ENCODE measurements at regions not wholly inside any gene's neighbourhood (a gene's known extent, or its start where the extent isn't known, plus 50 kb on each side); places are given as distances from the start of the nearest gene placed in this dataset.

DNA sequence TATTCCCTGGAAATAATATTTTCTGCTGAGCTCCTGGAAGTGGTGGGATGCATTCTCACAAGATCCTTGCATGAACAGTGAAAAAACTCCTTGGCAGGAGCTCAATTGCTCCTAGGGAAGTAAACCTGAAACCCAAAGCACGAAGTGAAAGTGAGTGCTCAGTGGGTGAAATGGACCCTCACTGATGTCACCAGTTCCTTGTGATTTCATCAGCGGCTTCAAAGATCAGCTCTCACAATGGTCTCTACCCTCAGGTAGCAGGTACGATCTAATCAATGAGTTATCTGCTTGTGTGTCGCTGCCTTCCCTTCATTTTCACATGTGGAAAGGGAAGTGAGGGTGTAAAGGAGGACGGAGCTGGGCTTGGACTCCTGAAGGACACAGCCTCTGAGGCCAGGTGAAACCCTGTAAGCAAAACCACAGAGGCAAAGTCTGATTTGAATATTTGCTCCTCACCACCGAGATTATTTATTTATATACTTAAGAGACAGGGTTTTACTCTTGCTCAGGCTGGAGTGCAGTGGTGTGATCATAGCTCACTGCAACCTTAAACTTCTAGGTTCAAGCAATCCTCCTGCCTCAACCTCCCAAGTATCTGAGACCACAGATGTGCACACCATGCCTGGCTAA lies 255.4 kb upstream of the LYZL1 start:
- no peaks in the 10 kb centered on the region for H3F3A ChIP-seq (ENCODE audit: insufficient read depth, low read length)
- H4K20me1 ChIP-seq (ENCODE audit: insufficient read depth, low read length): no peaks in the 10 kb centered on the region
- H3K27me3 ChIP-seq (replicated peaks; ENCODE audit: insufficient read depth, low read length): no peaks in the 10 kb centered on the region
- H2AFZ ChIP-seq (ENCODE audit: low read length): no peak overlapping the region
- DNase-seq: no peak
- H3K9me3 ChIP-seq (replicated peaks; ENCODE audit: insufficient read depth, low read length): no peaks in the 10 kb centered on the region
- H3K36me3 ChIP-seq (replicated peaks; ENCODE audit: insufficient read depth, low read length): no peaks in the 10 kb centered on the region
- no peaks in the 10 kb centered on the region for H3K4me1 ChIP-seq (ENCODE audit: low read length)
- H3K4me2 ChIP-seq (ENCODE audit: low read depth, low read length): peak overlapping the region; percentile 7; the same call in 1 of the 2 replicates
- no peaks in the 10 kb centered on the region for H3K79me2 ChIP-seq (ENCODE audit: low read length)
- no peaks in the 10 kb centered on the region for H3K9me2 ChIP-seq (replicated peaks; ENCODE audit: insufficient read depth, low read length)
- H3K27ac ChIP-seq (ENCODE audit: low read length): no peak overlapping the region
- H3K4me3 ChIP-seq (ENCODE audit: low read length): no peak overlapping the region
- TF ChIP-seq EZH2phosphoT487 (IDR thresholded peaks at IDR 0.05; ENCODE audit: low read length) (no peak), EZH2 (optimal IDR thresholded peaks at IDR 0.05; ENCODE audit: low read depth, low read length) (no peak)
- TF ChIP-seq, protein P1, sequence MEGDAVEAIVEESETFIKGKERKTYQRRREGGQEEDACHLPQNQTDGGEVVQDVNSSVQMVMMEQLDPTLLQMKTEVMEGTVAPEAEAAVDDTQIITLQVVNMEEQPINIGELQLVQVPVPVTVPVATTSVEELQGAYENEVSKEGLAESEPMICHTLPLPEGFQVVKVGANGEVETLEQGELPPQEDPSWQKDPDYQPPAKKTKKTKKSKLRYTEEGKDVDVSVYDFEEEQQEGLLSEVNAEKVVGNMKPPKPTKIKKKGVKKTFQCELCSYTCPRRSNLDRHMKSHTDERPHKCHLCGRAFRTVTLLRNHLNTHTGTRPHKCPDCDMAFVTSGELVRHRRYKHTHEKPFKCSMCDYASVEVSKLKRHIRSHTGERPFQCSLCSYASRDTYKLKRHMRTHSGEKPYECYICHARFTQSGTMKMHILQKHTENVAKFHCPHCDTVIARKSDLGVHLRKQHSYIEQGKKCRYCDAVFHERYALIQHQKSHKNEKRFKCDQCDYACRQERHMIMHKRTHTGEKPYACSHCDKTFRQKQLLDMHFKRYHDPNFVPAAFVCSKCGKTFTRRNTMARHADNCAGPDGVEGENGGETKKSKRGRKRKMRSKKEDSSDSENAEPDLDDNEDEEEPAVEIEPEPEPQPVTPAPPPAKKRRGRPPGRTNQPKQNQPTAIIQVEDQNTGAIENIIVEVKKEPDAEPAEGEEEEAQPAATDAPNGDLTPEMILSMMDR (IDR thresholded peaks at IDR 0.05; ENCODE audit: low read length): no peak
- H3K9ac ChIP-seq (ENCODE audit: low read length): no peak overlapping the region

DNA sequence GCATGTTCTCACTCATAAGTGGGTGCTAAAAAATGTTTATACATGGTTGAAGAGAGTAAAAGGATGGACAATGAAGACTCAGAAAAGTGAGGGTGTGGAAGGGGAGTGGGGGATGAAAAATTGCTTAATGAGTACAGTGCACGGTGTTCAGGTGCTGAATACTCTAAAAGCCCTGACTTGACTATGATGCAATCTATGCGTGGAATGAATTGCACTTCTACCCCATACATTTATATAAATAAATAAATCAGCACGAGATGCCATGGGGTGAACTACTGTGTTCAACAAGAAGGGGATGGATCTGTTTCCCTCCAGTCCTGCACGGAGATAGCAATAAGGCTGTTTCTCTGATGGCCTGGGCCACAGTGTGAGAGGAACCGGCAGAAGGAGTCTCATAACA lies 254.3 kb upstream of the LYZL1 start:
- Histone ChIP-seq H3F3A (ENCODE audit: insufficient read depth, low read length) (no peaks in the 10 kb centered on the region), H3K27ac (ENCODE audit: low read length) (no peak overlapping the region), H2AFZ (ENCODE audit: low read length) (no peak overlapping the region), H3K4me2 (ENCODE audit: low read depth, low read length) (no peak overlapping the region), H3K79me2 (ENCODE audit: low read length) (no peaks in the 10 kb centered on the region), H3K27me3 (replicated peaks; ENCODE audit: insufficient read depth, low read length) (no peaks in the 10 kb centered on the region), H3K9ac (ENCODE audit: low read length) (no peak overlapping the region), H3K9me2 (replicated peaks; ENCODE audit: insufficient read depth, low read length) (no peaks in the 10 kb centered on the region), H3K36me3 (replicated peaks; ENCODE audit: insufficient read depth, low read length) (no peaks in the 10 kb centered on the region), H4K20me1 (ENCODE audit: insufficient read depth, low read length) (no peaks in the 10 kb centered on the region), H3K9me3 (replicated peaks; ENCODE audit: insufficient read depth, low read length) (no peaks in the 10 kb centered on the region), H3K4me1 (ENCODE audit: low read length) (no peaks in the 10 kb centered on the region), H3K4me3 (ENCODE audit: low read length) (no peak overlapping the region)
- no peak for DNase-seq
- TF ChIP-seq EZH2phosphoT487 (IDR thresholded peaks at IDR 0.05; ENCODE audit: low read length) (no peak), EZH2 (optimal IDR thresholded peaks at IDR 0.05; ENCODE audit: low read depth, low read length) (no peak)
- TF ChIP-seq, protein P1 (IDR thresholded peaks at IDR 0.05; ENCODE audit: low read length): no peak

DNA sequence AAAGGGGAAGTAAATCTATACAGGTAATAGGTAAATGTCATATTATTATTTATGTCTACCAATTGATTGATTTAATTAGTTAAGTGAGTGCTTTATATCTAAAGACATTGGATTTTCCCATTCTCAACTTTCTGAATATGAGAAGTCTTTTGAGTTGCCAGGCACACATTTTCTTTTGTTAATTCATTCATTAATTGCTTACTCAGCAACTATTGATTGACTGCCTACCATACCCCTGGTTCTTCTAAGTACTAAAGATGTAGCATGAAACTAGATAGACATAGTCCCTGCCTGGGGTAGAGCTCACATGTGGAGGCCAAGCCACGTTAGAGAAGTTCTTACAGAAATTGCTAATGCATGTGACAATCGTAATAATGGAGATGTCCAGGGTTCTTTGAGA lies 253.1 kb upstream of the LYZL1 start:
- H3K27me3 ChIP-seq (replicated peaks; ENCODE audit: insufficient read depth, low read length): no peaks in the 10 kb centered on the region
- DNase-seq: no peak
- H3K9me3 ChIP-seq (replicated peaks; ENCODE audit: insufficient read depth, low read length): no peaks in the 10 kb centered on the region
- H3K4me1 ChIP-seq (ENCODE audit: low read length): no peaks in the 10 kb centered on the region
- H3K79me2 ChIP-seq (ENCODE audit: low read length): no peaks in the 10 kb centered on the region
- no peaks in the 10 kb centered on the region for H3K36me3 ChIP-seq (replicated peaks; ENCODE audit: insufficient read depth, low read length)
- H3K9me2 ChIP-seq (replicated peaks; ENCODE audit: insufficient read depth, low read length): no peaks in the 10 kb centered on the region
- no peak overlapping the region for H3K4me3 ChIP-seq (ENCODE audit: low read length)
- no peak overlapping the region for H3K4me2 ChIP-seq (ENCODE audit: low read depth, low read length)
- no peaks in the 10 kb centered on the region for H4K20me1 ChIP-seq (ENCODE audit: insufficient read depth, low read length)
- no peak overlapping the region for H3K9ac ChIP-seq (ENCODE audit: low read length)
- H3F3A ChIP-seq (ENCODE audit: insufficient read depth, low read length): no peaks in the 10 kb centered on the region
- TF ChIP-seq, protein P1 (IDR thresholded peaks at IDR 0.05; ENCODE audit: low read length): no peak
- TF ChIP-seq EZH2phosphoT487 (IDR thresholded peaks at IDR 0.05; ENCODE audit: low read length) (no peak), EZH2 (optimal IDR thresholded peaks at IDR 0.05; ENCODE audit: low read depth, low read length) (no peak)
- H2AFZ ChIP-seq (ENCODE audit: low read length): no peak overlapping the region
- H3K27ac ChIP-seq (ENCODE audit: low read length): no peak overlapping the region
